AG09319 (cell line): ENCODE measurements at regions not wholly inside any gene's neighbourhood (a gene's known extent, or its start where the extent isn't known, plus 50 kb on each side); places are given as distances from the start of the nearest gene placed in this dataset.

Experiments
- DNase-seq: peaks from one replicate; pipeline ENCODE4 v3.0.0-alpha.2; 2010; ENCODE audit warnings: low read depth; ENCODE audit errors: extremely low read depth
- TF ChIP-seq, protein P1 (sequence below): IDR thresholded peaks from 2 replicates; pipeline ENCODE4 v1.5.1; 2011; ENCODE audit warnings: low read depth, mild to moderate bottlenecking, inconsistent platforms, low read length, moderate library complexity

- TF ChIP-seq, protein P1, sequence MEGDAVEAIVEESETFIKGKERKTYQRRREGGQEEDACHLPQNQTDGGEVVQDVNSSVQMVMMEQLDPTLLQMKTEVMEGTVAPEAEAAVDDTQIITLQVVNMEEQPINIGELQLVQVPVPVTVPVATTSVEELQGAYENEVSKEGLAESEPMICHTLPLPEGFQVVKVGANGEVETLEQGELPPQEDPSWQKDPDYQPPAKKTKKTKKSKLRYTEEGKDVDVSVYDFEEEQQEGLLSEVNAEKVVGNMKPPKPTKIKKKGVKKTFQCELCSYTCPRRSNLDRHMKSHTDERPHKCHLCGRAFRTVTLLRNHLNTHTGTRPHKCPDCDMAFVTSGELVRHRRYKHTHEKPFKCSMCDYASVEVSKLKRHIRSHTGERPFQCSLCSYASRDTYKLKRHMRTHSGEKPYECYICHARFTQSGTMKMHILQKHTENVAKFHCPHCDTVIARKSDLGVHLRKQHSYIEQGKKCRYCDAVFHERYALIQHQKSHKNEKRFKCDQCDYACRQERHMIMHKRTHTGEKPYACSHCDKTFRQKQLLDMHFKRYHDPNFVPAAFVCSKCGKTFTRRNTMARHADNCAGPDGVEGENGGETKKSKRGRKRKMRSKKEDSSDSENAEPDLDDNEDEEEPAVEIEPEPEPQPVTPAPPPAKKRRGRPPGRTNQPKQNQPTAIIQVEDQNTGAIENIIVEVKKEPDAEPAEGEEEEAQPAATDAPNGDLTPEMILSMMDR = no peak
- DNase-seq = no peak
Measured at GRCh38 chr22:27292542-27293299, 508.8 kb downstream of the MN1 start.

GRCh38 chr22:27293721-27294445 is 507.7 kb downstream of the MN1 start:
- TF ChIP-seq, protein P1 = no peak
- no peak for DNase-seq

DNA sequence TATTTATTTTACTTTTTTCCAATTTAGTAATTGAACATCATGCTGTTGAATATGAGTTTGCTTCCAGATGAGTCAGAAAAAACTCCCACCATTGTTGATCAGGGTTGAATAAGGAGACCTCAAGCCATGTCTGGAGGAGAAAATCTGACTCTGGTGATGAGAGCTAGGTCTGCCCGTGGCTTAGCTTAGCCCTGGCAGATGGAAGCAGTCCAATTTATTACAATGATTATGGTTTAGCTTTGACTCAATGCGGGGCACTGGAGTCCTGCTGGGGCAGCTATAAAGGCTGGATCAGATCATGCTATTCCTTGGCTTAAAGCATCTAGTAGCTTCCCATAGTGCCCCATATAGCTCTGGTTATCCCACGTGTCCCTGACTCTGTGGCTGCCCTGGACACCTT is 506.5 kb downstream of the MN1 start:
- DNase-seq = no peak
- TF ChIP-seq, protein P1 = no peak

- DNase-seq = no peak
- TF ChIP-seq, protein P1 = no peak
Measured at GRCh38 chr22:27295605-27296004, 506.0 kb downstream of the MN1 start.

DNA sequence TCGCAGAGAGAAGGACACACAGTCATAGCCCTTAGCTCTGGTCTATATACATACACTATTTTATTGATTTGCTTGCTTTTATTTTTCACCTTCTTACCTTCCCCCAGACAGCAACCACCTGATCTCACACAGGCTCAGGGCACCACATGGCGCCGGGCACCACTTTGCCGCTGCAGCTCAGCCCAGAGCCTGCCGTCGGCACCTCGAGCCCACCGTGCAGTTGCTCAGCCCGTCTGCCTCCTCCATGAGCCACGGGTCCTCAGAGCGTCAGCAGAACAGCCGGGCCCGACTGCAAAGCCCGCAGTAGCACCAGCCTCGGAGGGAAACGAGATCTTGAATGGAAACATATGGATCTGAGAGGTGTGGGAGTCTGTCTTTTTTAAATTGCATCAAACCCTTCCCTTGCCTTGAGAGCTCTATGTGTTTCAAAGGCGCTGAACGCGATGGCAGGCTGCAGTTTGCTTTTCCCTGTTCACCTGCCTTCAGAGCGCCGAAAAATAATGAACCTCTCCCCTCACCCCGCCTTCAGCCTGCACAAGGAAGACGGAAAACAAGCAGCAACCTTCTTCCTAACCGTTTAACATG is 505.4 kb downstream of the MN1 start:
- no peak for DNase-seq
- TF ChIP-seq, protein P1 = no peak

DNA sequence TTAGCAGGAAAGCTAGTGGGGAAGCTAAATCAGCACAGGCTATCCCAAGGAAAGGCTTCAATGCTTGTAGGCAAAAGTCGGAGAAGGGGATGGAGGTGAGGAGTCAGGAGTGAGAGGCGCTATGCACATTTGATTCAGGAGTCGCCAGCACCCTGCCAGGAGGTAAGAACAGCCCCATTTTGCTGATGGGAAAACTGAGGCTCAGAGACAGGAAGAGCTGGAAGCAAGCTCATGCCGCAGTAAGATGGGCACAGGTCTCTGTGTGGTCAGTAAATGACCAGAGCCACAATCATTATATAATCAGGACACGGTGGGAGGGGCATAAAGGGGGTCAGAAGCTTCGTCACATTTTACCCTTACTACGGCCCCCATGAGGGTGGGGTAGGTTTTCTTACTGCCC is 504.4 kb downstream of the MN1 start:
- TF ChIP-seq, protein P1 = no peak
- no peak for DNase-seq

- TF ChIP-seq, protein P1 = no peak
- no peak for DNase-seq
Measured at GRCh38 chr22:27298332-27298731, 503.2 kb downstream of the MN1 start.
